Neutrophil (primary cell): ENCODE measurements at regions not wholly inside any gene's neighbourhood (a gene's known extent, or its start where the extent isn't known, plus 50 kb on each side); places are given as distances from the start of the nearest gene placed in this dataset.

Source experiments
- H3K27ac ChIP-seq: fragments of 200-600 bp; sonication (generic); 2 replicates; pipeline ENCODE4 v1.5.1; 2016; ENCODE audit warnings: mild to moderate bottlenecking, moderate library complexity
- H3K27me3 ChIP-seq: fragments of 200-600 bp; sonication (generic); 2 replicates; pipeline ENCODE4 v1.6.0; 2016; ENCODE audit warnings: mild to moderate bottlenecking
- H3K36me3 ChIP-seq: fragments of 200-600 bp; sonication (generic); 2 replicates; pipeline ENCODE4 v1.5.1; 2017
- H3K4me1 ChIP-seq, 2 experiments: fragments of 200-600 bp in 1 of 2; sonication (generic) in 1 of 2; 1 replicate in 1 of 2; 2 replicates in 1 of 2; pipeline versions ENCODE4 v1.5.1 to v1.6.1; 2013 to 2016; ENCODE audit warnings: low read depth in 1 of 2, low read length in 1 of 2, mild to moderate bottlenecking in 1 of 2, moderate library complexity in 1 of 2; ENCODE audit not compliant: control insufficient read depth in 1 of 2, insufficient read depth in 1 of 2
- H3K4me3 ChIP-seq, 2 experiments: fragments of 200-600 bp in 1 of 2; sonication (generic) in 1 of 2; 1 replicate in 1 of 2; 2 replicates in 1 of 2; pipeline ENCODE4 v1.5.1; 2013 to 2016; ENCODE audit warnings: low read depth in 1 of 2, low read length in 1 of 2, mild to moderate bottlenecking in 1 of 2, moderate library complexity in 1 of 2
- H3K9me3 ChIP-seq: fragments of 200-600 bp; sonication (generic); 2 replicates; pipeline ENCODE4 v1.5.1; 2016
- TF ChIP-seq, protein P1 (sequence below): fragments of 200-600 bp; sonication (generic); IDR thresholded peaks from 2 replicates; pipeline ENCODE4 v1.5.1; 2016; ENCODE audit warnings: antibody characterized with exemption

DNA sequence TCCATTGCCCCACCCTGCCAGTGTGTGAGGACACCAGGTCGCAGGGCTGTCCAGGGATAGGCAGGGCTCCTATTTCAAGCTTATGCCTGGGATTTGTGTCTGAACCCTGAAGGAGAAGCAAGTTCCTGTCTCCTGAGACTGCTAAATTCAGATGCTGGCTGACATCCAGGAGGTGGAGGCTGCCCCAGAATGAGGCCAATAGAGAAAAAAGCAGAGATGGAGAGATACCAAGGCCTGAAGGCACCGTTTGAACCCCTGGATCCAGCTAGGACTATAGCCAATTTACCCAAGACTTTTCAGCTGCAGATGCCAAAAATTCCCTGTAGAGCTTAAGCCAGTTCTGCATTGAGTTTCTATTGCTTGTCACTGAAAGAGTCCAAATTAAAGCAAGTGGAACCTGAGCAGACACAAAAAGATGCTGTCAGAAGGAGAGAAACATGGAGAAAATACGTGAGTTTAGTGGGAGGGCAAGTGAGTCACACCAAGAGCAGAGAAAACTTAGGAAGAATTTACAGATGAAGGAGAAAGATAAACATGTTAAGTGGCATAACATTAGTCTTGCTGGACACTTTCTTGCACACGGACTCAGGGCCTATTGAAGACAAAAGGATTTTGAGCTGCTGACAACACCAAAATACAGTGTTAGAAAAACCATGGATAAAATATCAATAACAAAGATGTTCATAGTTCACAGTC, 148.6 kb downstream of the CNTN3 start:
- no peak overlapping the region for H3K27ac ChIP-seq
- H3K27me3 ChIP-seq = no peaks in the 10 kb centered on the region
- no peaks in the 10 kb centered on the region for H3K9me3 ChIP-seq
- TF ChIP-seq, protein P1, sequence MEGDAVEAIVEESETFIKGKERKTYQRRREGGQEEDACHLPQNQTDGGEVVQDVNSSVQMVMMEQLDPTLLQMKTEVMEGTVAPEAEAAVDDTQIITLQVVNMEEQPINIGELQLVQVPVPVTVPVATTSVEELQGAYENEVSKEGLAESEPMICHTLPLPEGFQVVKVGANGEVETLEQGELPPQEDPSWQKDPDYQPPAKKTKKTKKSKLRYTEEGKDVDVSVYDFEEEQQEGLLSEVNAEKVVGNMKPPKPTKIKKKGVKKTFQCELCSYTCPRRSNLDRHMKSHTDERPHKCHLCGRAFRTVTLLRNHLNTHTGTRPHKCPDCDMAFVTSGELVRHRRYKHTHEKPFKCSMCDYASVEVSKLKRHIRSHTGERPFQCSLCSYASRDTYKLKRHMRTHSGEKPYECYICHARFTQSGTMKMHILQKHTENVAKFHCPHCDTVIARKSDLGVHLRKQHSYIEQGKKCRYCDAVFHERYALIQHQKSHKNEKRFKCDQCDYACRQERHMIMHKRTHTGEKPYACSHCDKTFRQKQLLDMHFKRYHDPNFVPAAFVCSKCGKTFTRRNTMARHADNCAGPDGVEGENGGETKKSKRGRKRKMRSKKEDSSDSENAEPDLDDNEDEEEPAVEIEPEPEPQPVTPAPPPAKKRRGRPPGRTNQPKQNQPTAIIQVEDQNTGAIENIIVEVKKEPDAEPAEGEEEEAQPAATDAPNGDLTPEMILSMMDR = no peak
- no peaks in the 10 kb centered on the region for H3K4me1 ChIP-seq
- H3K36me3 ChIP-seq = no peaks in the 10 kb centered on the region
- H3K4me3 ChIP-seq = no peak overlapping the region

DNA sequence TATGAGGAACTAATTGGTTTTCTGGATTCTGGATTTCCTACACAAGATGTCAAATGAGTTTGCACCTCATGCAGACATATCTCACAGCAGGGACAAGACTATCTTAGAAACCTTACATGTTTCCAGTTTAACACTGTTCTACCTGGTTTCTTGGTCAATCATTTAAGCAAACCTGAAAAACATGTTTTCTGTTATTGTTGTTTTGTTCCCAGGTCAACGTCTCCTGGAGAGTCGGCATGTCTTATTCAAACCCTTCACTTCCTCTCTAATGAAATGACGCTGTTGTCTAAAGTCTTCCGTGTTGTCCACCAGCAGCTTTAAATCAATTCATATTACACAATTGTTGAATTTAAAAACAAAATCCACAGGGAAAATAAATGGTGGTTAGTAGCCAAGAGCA, 150.9 kb downstream of the CNTN3 start:
- Histone ChIP-seq H3K4me1 (no peaks in the 10 kb centered on the region), H3K27ac (no peak overlapping the region), H3K9me3 (no peaks in the 10 kb centered on the region), H3K36me3 (no peaks in the 10 kb centered on the region), H3K4me3 (no peak overlapping the region), H3K27me3 (no peaks in the 10 kb centered on the region)
- TF ChIP-seq, protein P1 = no peak

DNA sequence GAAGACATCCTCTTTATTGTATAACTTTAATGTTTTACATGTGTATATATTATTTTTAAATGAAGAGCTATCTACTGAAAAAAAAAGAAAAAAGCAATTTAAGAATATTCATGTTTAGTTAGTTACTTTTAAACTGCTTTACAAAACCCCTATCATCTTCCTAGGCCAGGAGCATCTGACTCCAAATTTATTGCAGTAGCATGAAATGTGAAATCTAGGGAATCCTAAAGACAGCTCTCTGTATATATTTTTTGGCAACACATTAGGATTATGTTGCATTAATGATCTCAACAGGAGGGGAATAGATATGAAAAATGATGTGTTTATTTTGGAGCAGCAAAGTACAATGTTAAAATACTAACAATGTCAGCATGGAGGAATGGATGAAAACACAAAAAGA, 158.3 kb downstream of the CNTN3 start:
- H3K27ac ChIP-seq = no peak overlapping the region
- no peak overlapping the region for H3K4me3 ChIP-seq
- H3K4me1 ChIP-seq = no peaks in the 10 kb centered on the region
- TF ChIP-seq, protein P1 = no peak
- H3K36me3 ChIP-seq = no peaks in the 10 kb centered on the region
- H3K9me3 ChIP-seq = no peaks in the 10 kb centered on the region
- no peaks in the 10 kb centered on the region for H3K27me3 ChIP-seq

DNA sequence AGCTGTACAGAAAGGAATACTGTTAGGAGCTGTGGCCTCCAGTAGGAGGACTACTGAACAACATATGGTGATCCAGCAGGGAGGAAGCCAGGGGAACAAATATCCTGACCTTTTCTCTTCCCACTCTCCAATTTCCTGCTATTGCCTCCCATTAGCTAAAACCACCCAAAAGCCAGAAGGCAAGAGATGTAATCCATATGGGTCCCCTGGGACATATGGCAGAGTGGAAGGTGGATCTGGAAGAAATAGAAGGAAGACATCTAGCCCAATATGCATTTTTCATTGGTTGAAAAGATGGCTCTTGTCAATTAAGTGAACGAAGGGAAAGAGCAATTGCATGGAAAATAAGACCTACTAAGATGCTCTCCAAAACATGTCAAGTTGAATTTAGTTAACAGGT, 167.2 kb downstream of the CNTN3 start:
- Histone ChIP-seq H3K36me3 (no peaks in the 10 kb centered on the region), H3K4me1 (no peaks in the 10 kb centered on the region), H3K4me3 (no peak overlapping the region), H3K9me3 (no peaks in the 10 kb centered on the region), H3K27ac (no peak overlapping the region), H3K27me3 (no peaks in the 10 kb centered on the region)
- TF ChIP-seq, protein P1 = no peak

DNA sequence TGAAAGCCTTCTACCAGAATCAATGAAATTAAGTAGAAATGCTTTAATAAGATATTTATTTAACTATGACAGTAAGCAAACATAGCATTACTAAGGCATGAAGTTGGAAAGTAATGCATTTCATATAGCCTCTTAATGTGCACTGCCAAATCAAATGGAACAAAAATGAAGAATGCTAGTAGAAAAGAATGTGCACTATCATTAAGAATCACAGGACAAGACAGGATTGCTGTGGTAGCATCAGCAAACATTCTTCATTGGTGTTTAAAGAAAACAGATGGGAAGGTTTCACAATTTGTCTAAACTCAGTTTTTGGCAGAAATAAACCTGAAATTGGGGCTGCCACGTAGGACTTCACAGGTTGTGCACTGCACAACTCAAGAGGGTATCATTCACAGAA, 168.9 kb downstream of the CNTN3 start:
- Histone ChIP-seq H3K27ac (no peak overlapping the region), H3K27me3 (no peaks in the 10 kb centered on the region), H3K4me3 (no peak overlapping the region), H3K36me3 (no peaks in the 10 kb centered on the region), H3K9me3 (no peaks in the 10 kb centered on the region), H3K4me1 (no peaks in the 10 kb centered on the region)
- TF ChIP-seq, protein P1 = no peak
